SK-N-SH treated with all-trans-retinoic acid at 6 μM for 48 hours (cell line): ENCODE measurements at regions not wholly inside any gene's neighbourhood (a gene's known extent, or its start where the extent isn't known, plus 50 kb on each side); places are given as distances from the start of the nearest gene placed in this dataset.

Source experiments
- ZC3H10 ChIP-seq: fragments of 250-450 bp; sonication (Bioruptor Pico); IDR thresholded peaks from 2 replicates; pipeline ENCODE4 v1.5.1; 2021; ENCODE audit warnings: mild to moderate bottlenecking, moderate library complexity
- ZFP3 ChIP-seq: fragments of 250-450 bp; sonication (Bioruptor Pico); IDR thresholded peaks from 2 replicates; pipeline ENCODE4 v1.5.0; 2020; ENCODE audit warnings: mild to moderate bottlenecking, moderate library complexity
- ZFP30 ChIP-seq: fragments of 450-650 bp; formaldehyde crosslinking; IDR thresholded peaks from 2 replicates; pipeline ENCODE4 v1.5.0; 2022; ENCODE audit warnings: mild to moderate bottlenecking, moderate library complexity
- TF ChIP-seq, protein P1 (sequence below): fragments of 250-450 bp; sonication (Bioruptor Pico); IDR thresholded peaks from 2 replicates; pipeline ENCODE4 v1.8.0; 2020; ENCODE audit warnings: mild to moderate bottlenecking, moderate library complexity, borderline replicate concordance
- TF ChIP-seq, protein P2 (sequence below): fragments of 250-450 bp; sonication (Bioruptor Pico); IDR thresholded peaks from 2 replicates; pipeline ENCODE4 v1.5.1; 2020; ENCODE audit warnings: low read depth, mild to moderate bottlenecking, moderate library complexity
- TF ChIP-seq, protein P3 (sequence below): fragments of 250-450 bp; sonication (Bioruptor Pico); IDR thresholded peaks from 2 replicates; pipeline ENCODE4 v1.5.1; 2021; ENCODE audit warnings: mild to moderate bottlenecking, moderate library complexity

DNA sequence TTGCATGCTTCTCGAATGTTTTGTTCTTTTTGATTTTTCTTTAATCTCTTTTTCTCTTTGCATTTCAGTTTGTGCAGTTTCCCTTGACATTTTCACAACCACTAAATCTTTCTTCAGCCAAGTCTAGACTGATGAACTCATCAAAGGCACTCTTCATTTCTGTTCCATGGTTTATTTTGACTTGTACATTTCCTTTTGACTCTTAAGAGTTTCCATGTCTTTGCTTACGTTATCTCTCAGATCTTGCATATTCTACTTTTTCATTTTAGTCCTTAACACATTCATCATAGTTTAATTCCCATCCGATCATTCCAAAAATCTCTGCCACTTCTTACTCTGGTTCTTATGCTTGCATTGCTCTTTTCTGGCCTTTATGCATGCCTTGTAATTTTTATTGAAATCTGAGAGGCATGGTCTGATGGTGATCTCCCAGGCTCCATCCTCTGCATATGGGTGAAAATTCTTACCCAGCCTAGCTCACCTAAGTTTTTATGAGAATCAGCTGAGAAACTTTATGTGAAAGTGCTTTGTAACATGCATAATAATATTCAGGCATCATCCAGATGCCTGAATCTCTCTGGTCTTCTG is 202.8 kb upstream of the IGFBP3 start:
- TF ChIP-seq, protein P1, sequence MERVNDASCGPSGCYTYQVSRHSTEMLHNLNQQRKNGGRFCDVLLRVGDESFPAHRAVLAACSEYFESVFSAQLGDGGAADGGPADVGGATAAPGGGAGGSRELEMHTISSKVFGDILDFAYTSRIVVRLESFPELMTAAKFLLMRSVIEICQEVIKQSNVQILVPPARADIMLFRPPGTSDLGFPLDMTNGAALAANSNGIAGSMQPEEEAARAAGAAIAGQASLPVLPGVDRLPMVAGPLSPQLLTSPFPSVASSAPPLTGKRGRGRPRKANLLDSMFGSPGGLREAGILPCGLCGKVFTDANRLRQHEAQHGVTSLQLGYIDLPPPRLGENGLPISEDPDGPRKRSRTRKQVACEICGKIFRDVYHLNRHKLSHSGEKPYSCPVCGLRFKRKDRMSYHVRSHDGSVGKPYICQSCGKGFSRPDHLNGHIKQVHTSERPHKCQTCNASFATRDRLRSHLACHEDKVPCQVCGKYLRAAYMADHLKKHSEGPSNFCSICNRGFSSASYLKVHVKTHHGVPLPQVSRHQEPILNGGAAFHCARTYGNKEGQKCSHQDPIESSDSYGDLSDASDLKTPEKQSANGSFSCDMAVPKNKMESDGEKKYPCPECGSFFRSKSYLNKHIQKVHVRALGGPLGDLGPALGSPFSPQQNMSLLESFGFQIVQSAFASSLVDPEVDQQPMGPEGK (CRISPR knock-in tag): no peak
- TF ChIP-seq ZFP30 (no peak), ZFP3 (CRISPR knock-in tag) (no peak), ZC3H10 (CRISPR knock-in tag) (no peak)
- TF ChIP-seq, protein P2, sequence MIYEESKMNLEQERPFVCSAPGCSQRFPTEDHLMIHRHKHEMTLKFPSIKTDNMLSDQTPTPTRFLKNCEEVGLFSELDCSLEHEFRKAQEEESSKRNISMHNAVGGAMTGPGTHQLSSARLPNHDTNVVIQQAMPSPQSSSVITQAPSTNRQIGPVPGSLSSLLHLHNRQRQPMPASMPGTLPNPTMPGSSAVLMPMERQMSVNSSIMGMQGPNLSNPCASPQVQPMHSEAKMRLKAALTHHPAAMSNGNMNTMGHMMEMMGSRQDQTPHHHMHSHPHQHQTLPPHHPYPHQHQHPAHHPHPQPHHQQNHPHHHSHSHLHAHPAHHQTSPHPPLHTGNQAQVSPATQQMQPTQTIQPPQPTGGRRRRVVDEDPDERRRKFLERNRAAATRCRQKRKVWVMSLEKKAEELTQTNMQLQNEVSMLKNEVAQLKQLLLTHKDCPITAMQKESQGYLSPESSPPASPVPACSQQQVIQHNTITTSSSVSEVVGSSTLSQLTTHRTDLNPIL (CRISPR knock-in tag): no peak
- TF ChIP-seq, protein P3, sequence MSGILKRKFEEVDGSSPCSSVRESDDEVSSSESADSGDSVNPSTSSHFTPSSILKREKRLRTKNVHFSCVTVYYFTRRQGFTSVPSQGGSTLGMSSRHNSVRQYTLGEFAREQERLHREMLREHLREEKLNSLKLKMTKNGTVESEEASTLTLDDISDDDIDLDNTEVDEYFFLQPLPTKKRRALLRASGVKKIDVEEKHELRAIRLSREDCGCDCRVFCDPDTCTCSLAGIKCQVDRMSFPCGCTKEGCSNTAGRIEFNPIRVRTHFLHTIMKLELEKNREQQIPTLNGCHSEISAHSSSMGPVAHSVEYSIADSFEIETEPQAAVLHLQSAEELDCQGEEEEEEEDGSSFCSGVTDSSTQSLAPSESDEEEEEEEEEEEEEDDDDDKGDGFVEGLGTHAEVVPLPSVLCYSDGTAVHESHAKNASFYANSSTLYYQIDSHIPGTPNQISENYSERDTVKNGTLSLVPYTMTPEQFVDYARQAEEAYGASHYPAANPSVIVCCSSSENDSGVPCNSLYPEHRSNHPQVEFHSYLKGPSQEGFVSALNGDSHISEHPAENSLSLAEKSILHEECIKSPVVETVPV (CRISPR knock-in tag): no peak
